GM12891 (cell line): ENCODE measurements at regions not wholly inside any gene's neighbourhood (a gene's known extent, or its start where the extent isn't known, plus 50 kb on each side); places are given as distances from the start of the nearest gene placed in this dataset.

Experiments used
- DNase-seq: peaks from one replicate; pipeline ENCODE4 v3.0.0; 2011; ENCODE audit warnings: low spot score; ENCODE audit not compliant: insufficient read length
- FAIRE-seq: peaks from 2 replicates; lab custom pipeline; 2011; peaks lifted over from hg19 to GRCh38; lab: Jason Lieb, UNC
- PAX5 ChIP-seq: IDR thresholded peaks from 2 replicates; pipeline ENCODE4 v1.6.1; 2011; ENCODE audit warnings: low read length, moderate library complexity, mild to moderate bottlenecking; ENCODE audit not compliant: insufficient read depth, severe bottlenecking
- POLR2A ChIP-seq: IDR thresholded peaks from 2 replicates; pipeline ENCODE4 v1.6.1; 2011; ENCODE audit warnings: low read depth, low read length, control low read depth
- POLR2AphosphoS5 ChIP-seq: IDR thresholded peaks from 2 replicates; pipeline ENCODE4 v1.6.1; 2011; ENCODE audit warnings: low read depth, low read length, control low read depth
- POU2F2 ChIP-seq: IDR thresholded peaks from 2 replicates; pipeline ENCODE4 v1.6.1; 2011; ENCODE audit warnings: low read depth, mild to moderate bottlenecking, control low read depth, low read length, moderate library complexity
- SPI1 ChIP-seq: IDR thresholded peaks from 2 replicates; pipeline ENCODE4 v1.6.1; 2011; ENCODE audit warnings: low read depth, low read length, control low read depth
- TAF1 ChIP-seq: IDR thresholded peaks from 2 replicates; pipeline ENCODE4 v1.6.1; 2011; ENCODE audit warnings: low read depth, low read length, control low read depth

DNA sequence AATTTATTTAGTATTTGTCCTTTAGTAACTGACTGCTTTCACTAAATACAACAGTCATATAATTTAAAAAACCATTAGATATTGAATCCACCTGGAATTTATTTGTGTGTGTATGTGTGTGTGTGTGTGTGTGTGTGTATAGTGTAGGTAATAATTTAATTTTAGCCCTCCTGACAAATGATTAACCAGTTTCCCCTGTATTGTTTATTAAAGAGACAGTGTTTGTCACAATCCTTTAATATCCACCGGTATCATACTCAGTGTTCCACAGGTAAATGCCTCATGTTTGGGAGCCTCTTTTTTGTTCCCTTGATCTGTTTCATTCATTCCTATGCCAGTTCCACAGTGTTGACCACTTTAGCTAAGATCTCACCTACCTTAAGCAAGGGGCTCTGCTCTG lies 134.6 kb upstream of the IRX3 start:
- FAIRE-seq (no peak), DNase-seq (no peak)
- TF ChIP-seq PAX5 (no peak), POLR2AphosphoS5 (no peak), POU2F2 (no peak), POLR2A (no peak), SPI1 (no peak), TAF1 (no peak)

GRCh38 chr16:54418903-54419302 lies 132.3 kb upstream of the IRX3 start:
- TF ChIP-seq POLR2AphosphoS5, result no peak
- FAIRE-seq (no peak), DNase-seq (no peak)

- TF ChIP-seq POLR2A (no peak), SPI1 (no peak)
- FAIRE-seq (no peak), DNase-seq (no peak)
Measured at GRCh38 chr16:54417384-54417783, 130.8 kb upstream of the IRX3 start.

GRCh38 chr16:54414671-54415070 lies 128.1 kb upstream of the IRX3 start:
- DNase-seq, result no peak
- no peak for TF ChIP-seq TAF1
- TF ChIP-seq POLR2AphosphoS5, result no peak
- no peak for FAIRE-seq

DNA sequence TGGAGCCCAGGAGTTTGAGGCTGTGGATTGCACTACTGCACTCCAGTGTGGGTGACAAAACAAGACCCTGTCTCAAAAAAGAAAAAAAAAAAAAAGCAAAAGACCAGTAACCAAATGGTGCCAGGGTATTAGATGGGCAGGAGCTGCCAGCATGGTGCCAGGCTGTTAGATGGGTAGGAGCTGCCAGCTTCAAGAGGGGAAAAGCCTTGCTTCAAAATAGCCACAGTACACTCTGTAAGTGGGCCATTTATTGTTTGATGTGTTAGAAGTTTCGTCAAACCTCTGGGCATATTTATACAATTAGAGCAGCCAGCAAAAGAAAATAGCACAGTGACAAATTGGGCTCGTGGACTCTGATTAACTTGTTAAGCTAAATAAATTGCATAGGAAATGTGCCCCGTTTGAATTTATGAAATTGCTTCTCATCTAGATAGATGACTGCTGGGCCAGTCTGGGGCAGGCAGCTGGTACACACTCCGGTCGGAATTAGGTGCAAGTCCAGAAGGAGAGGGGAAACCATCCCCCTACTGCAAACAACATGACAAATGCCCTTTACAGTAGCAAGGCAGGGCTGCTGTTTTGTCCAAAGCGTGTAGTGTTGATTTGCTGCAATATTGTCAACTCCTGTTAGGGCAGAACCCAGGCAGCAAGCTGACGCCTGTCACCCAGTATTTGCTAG lies 126.3 kb upstream of the IRX3 start:
- no peak for TF ChIP-seq POLR2AphosphoS5
- no peak for TF ChIP-seq PAX5
- no peak for TF ChIP-seq SPI1
- DNase-seq (no peak), FAIRE-seq (no peak)

DNA sequence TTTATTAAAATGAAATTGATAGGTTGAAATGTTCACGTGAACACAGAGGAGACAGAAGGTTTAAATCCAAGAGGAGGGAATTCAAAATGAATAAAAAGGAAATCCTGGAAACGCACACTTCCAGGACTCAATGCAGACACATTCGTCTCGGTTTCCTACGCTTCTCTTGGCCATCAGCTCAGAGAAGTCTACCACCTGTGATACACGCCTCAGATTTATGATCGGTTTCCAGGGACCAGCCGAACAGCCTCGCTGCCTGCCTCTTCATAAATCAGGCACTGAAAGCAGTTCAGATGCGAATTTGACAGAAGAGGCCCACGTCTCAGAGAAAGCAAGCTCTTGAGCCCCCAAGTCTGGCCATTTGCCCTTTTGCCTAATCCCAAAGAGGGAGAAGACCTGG lies 125.5 kb upstream of the IRX3 start:
- no peak for TF ChIP-seq PAX5
- no peak for TF ChIP-seq POLR2AphosphoS5
- no peak for TF ChIP-seq TAF1
- no peak for TF ChIP-seq SPI1
- TF ChIP-seq POLR2A, result no peak
- no peak for TF ChIP-seq POU2F2
- no peak for FAIRE-seq
- no peak for DNase-seq

DNA sequence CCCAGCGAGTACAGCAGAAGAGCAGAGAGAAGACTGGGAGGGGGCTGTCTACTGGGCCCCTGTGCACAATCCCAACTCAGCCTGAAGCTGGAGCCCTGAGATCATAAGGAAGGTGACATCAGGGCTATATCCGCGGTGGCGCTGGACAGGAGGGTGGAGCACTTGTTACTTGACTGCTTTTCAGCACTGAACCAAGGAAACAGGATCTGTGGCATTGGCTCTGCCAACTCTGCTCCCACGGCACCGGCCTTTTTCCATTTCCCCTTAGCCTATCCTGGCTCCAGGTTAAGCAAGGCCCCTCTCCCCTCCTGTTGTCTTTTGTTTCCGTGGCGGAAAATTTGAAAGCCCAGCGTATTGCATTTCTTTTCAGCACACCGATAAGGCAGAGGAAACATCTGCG lies 125.0 kb upstream of the IRX3 start:
- no peak for FAIRE-seq

GRCh38 chr16:54409982-54410381 lies 123.4 kb upstream of the IRX3 start:
- TF ChIP-seq POLR2AphosphoS5 (no peak), PAX5 (no peak), SPI1 (no peak)
- FAIRE-seq, result no peak
- no peak for DNase-seq

More for the DNA sequence above, 125.0 kb upstream of the IRX3 start:
- no peak for DNase-seq
- TF ChIP-seq POU2F2 (no peak), PAX5 (no peak)

DNA sequence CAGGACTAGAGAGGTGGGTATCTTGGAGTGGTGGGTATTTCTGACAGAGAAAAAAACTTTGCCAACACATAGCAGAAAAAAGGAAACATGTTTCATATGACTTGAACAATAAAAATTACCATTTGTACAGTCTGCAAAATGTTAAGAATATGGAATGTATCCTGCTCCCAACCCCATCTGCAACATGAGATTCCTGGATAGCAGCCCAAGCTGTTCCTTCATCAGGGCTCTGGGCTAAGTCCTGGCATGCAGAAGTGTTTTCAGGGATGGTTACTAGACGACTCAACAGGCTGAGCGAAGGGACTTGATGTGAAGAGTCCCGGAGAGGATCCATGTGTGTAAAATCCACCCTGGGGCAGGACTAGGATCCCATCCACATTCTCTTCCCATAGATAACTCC lies 121.0 kb upstream of the IRX3 start:
- no peak for TF ChIP-seq TAF1
- TF ChIP-seq PAX5, result no peak
- no peak for TF ChIP-seq POLR2A
- TF ChIP-seq POLR2AphosphoS5, result no peak
- FAIRE-seq (no peak), DNase-seq (no peak)

DNA sequence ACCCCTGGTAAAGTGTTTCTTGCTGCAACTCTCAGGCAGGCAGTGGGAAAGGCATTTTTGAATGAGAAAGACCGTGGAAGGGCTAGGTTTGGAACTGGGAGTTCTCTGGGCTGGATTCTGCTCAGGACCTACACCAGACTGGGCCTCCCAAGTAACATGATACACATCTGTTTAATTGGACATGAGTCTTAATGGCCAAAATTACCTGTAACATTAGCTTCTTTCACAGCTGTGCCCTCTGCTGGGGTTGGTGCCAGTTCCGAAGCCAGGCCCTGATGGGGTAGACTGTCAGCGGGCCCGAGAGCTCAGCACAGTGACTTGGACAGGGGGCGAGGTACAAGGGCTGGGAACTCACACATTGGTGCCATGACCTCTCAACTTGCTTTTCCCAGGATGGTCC lies 118.9 kb upstream of the IRX3 start:
- no peak for TF ChIP-seq POLR2A
- DNase-seq, result no peak
- FAIRE-seq, result no peak

- FAIRE-seq (no peak), DNase-seq (no peak)
- TF ChIP-seq SPI1 (no peak), POLR2AphosphoS5 (no peak), POLR2A (no peak), TAF1 (no peak), PAX5 (no peak), POU2F2 (no peak)
Measured at GRCh38 chr16:54403580-54403979, 117.0 kb upstream of the IRX3 start.
